ENCODE measurements at regions not wholly inside any gene's neighbourhood (a gene's known extent, or its start where the extent isn't known, plus 50 kb on each side); places are given as distances from the start of the nearest gene placed in this dataset.

DNA sequence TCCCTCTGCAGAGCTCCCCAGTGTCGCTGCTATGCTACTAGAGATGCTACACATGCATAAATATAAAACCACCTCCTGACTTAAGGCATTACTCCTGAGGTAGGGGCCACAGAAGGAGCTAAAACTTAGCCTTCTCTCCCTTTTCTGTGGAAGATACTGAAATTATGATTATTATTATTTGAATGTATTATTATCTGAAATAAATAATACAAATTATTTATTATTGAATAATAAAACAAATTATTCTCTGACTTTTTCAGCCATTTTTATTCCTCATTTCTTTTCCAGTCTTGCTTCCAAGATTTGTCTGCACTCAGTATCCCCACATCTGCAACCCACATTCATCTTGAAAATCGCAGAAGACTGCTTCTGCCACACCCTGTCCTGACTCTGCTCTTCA is 414.9 kb upstream of the ACO1 start:
- H3K9ac ChIP-seq (ENCODE audit: low read depth, low read length), result no peak overlapping the region
- dilution Hi-C loops (cut with HindIII; ENCODE audit: low sequenced_read_pairs, unreplicated experiment), result no loop called here
- no peaks in the 10 kb centered on the region for H3K79me1 ChIP-seq (ENCODE audit: low read depth in 1 of 2, low read length in 2 of 2)
- no peaks in the 10 kb centered on the region for H3K27me3 ChIP-seq (ENCODE audit: control insufficient read depth, insufficient read depth, low read length)
- H3K23ac ChIP-seq (ENCODE audit: low read depth, low read length), result no peak overlapping the region
- H2AK9ac ChIP-seq (replicated peaks; ENCODE audit: low read depth, low read length, poor library complexity), result no peak overlapping the region
- H3K9me1 ChIP-seq (ENCODE audit: insufficient read depth, low read length), result no peaks in the 10 kb centered on the region
- no CpG with 5 or more reads among the region's 2 CpGs for WGBS, 2 experiments (ENCODE audit: extremely low coverage in 2 of 2, insufficient read length in 1 of 2)
- CTCF ChIA-PET, result no interaction called here
- no peak overlapping the region for H3K4ac ChIP-seq (ENCODE audit: low read depth, low read length)
- no peak overlapping the region for H2BK15ac ChIP-seq (ENCODE audit: low read depth, low read length)
- TF ChIP-seq CHD1 (IDR thresholded peaks at IDR 0.05; ENCODE audit: low read depth, low read length) (no peak), POLR2A (IDR thresholded peaks at IDR 0.05; ENCODE audit: low read depth, low read length) (no peak)
- TF ChIP-seq, protein P1, sequence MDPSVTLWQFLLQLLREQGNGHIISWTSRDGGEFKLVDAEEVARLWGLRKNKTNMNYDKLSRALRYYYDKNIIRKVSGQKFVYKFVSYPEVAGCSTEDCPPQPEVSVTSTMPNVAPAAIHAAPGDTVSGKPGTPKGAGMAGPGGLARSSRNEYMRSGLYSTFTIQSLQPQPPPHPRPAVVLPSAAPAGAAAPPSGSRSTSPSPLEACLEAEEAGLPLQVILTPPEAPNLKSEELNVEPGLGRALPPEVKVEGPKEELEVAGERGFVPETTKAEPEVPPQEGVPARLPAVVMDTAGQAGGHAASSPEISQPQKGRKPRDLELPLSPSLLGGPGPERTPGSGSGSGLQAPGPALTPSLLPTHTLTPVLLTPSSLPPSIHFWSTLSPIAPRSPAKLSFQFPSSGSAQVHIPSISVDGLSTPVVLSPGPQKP (IDR thresholded peaks at IDR 0.05; ENCODE audit: borderline replicate concordance, low read depth, low read length), result no peak
- intact Hi-C loops (cut with micrococcal nuclease), result no loop called here
- no peak overlapping the region for H3K4me2 ChIP-seq (ENCODE audit: low read depth, low read length)
- no peak for DNase-seq
- H3K56ac ChIP-seq (ENCODE audit: extremely low read depth, insufficient read depth, low read length), result no peak overlapping the region
- H2AK5ac ChIP-seq (ENCODE audit: low read depth, low read length), result no peak overlapping the region
- no peak overlapping the region for H2AFZ ChIP-seq (replicated peaks; ENCODE audit: low read length, poor library complexity)
- BruUV-seq (replicated peaks), result no TSS peak
- no peak overlapping the region for H4K91ac ChIP-seq (ENCODE audit: insufficient read depth, low read depth, low read length)
- no peak overlapping the region for H2BK20ac ChIP-seq (ENCODE audit: low read depth, low read length)
- no peak overlapping the region for H3K4me3 ChIP-seq (ENCODE audit: insufficient read depth, low read depth, low read length)
- no peak for ATAC-seq (ENCODE audit: low read depth)
- H2BK5ac ChIP-seq (ENCODE audit: low read depth, low read length, poor library complexity, severe bottlenecking), result no peak overlapping the region
- no peaks in the 10 kb centered on the region for H4K20me1 ChIP-seq (ENCODE audit: insufficient read depth, low read length)
- no peak overlapping the region for H2BK120ac ChIP-seq (ENCODE audit: low read depth, low read length)
- POLR2A ChIA-PET (ENCODE audit: unreplicated experiment), result no interaction called here
- H3K18ac ChIP-seq (ENCODE audit: low read depth, low read length), result no peak overlapping the region
- in situ Hi-C loops (cut with MboI; ENCODE audit: low sequenced_read_pairs), result no loop called here
- H3K27ac ChIP-seq (ENCODE audit: insufficient read depth, low read length), result no peak overlapping the region
- H3K36me3 ChIP-seq (ENCODE audit: control insufficient read depth, insufficient read depth, low read length), result no peaks in the 10 kb centered on the region
- H4K8ac ChIP-seq (ENCODE audit: low read depth in 2 of 2, low read length in 2 of 2), result no peak overlapping the region
- no peak overlapping the region for H4K5ac ChIP-seq (ENCODE audit: low read depth, low read length)
- H3K14ac ChIP-seq (replicated peaks; ENCODE audit: low read depth, low read length), result no peak overlapping the region
- no peaks in the 10 kb centered on the region for H3K4me1 ChIP-seq (ENCODE audit: control insufficient read depth, insufficient read depth, low read length)
- peaks cover 2% of the 10 kb centered on the region for H3K9me3 ChIP-seq (ENCODE audit: control insufficient read depth, insufficient read depth, low read length)
